ENCODE measurements at regions not wholly inside any gene's neighbourhood (a gene's known extent, or its start where the extent isn't known, plus 50 kb on each side); places are given as distances from the start of the nearest gene placed in this dataset.

DNA sequence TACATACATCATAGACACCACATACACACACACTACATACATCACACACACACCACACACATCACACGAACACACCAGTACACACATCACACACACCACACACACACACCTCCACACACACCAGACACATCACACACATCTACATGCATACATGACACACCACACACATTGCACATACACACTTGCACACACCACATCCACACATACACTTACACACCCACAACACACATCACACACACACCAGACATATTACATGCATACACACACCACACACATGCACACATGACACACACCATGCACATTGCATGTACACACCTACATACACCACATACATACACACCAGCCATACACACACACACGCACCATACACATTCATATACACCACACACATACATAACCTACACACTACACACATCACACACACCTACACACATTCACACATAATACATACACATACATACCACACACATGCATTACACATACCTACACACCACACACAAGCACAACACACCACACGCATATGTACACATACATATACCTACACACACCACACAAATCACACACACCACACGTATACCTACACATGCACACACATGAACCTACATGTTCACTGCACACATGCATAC, 156.5 kb downstream of the NDUFA10 start:
- Histone ChIP-seq H4K20me1 (ENCODE audit: control insufficient read depth, insufficient read depth) (no peaks in the 10 kb centered on the region), H3K4me1 (ENCODE audit: control insufficient read depth, insufficient read depth, low read length) (no peaks in the 10 kb centered on the region), H3K9ac (ENCODE audit: control insufficient read depth, insufficient read depth, low read length) (no peak overlapping the region), H3K4me3 (no peak overlapping the region), H3K27me3 (replicated peaks in 1 of 2; ENCODE audit: control insufficient read depth in 2 of 2, insufficient read depth in 2 of 2, low read length in 1 of 2) (no peaks in the 10 kb centered on the region), H3K36me3 (ENCODE audit: control insufficient read depth in 2 of 2, insufficient read depth in 2 of 2, low read length in 1 of 2) (no peaks in the 10 kb centered on the region), H3K4me2 (ENCODE audit: control insufficient read depth, insufficient read depth) (no peak overlapping the region), H2AFZ (ENCODE audit: control insufficient read depth, low read depth, low read length) (no peak overlapping the region), H3K79me2 (ENCODE audit: control insufficient read depth, insufficient read depth, low read length) (no peaks in the 10 kb centered on the region), H3K9me3 (replicated peaks; ENCODE audit: control insufficient read depth, insufficient read depth, low read length) (no peaks in the 10 kb centered on the region; the same call in 2 of the 3 replicates), H3K27ac (ENCODE audit: control insufficient read depth, insufficient read depth) (no peak overlapping the region)
- SMC1A ChIA-PET (ENCODE audit: uncharacterized antibody, unreplicated experiment) = no interaction called here
- in situ Hi-C loops (cut with MboI) = no loop called here
- no peak for FAIRE-seq
- RAD21 ChIA-PET (ENCODE audit: unreplicated experiment) = no interaction called here
- TF ChIP-seq MEF2A (IDR thresholded peaks at IDR 0.05; ENCODE audit: insufficient read depth, low read depth, low read length) (no peak), NFIC (IDR thresholded peaks at IDR 0.05; ENCODE audit: low read depth, low read length) (no peak), STAT3 (IDR thresholded peaks at IDR 0.05; ENCODE audit: low read depth, low read length) (no peak), POLR2AphosphoS2 (IDR thresholded peaks at IDR 0.05; ENCODE audit: low read depth, low read length) (no peak), ELK1 (IDR thresholded peaks at IDR 0.05; ENCODE audit: low read depth, low read length) (no peak), SP1 (IDR thresholded peaks at IDR 0.05; ENCODE audit: low read depth, low read length) (no peak), EZH2 (IDR thresholded peaks at IDR 0.05; ENCODE audit: borderline replicate concordance, control insufficient read depth, low read depth, low read length) (no peak), HDGF (IDR thresholded peaks at IDR 0.05) (no peak), MTA3 (IDR thresholded peaks at IDR 0.05; ENCODE audit: borderline replicate concordance, low read length) (no peak), CBX3 (IDR thresholded peaks at IDR 0.05; ENCODE audit: borderline replicate concordance, low read depth) (no peak), EGR1 (IDR thresholded peaks at IDR 0.05; ENCODE audit: borderline replicate concordance in 1 of 2, low read depth in 2 of 2, low read length in 2 of 2) (no peak), HDAC6 (IDR thresholded peaks at IDR 0.05; ENCODE audit: unreplicated experiment) (no peak), BRCA1 (IDR thresholded peaks at IDR 0.05; ENCODE audit: low read depth, low read length) (no peak), SPI1 (IDR thresholded peaks at IDR 0.05; ENCODE audit: borderline replicate concordance, insufficient read depth, low read depth, low read length) (no peak), TCF12 (IDR thresholded peaks at IDR 0.05; ENCODE audit: low read depth, low read length) (no peak), ZNF592 (IDR thresholded peaks at IDR 0.05) (no peak), JUNB (IDR thresholded peaks at IDR 0.05) (no peak), ZNF207 (IDR thresholded peaks at IDR 0.05; ENCODE audit: borderline replicate concordance) (no peak)
- POLR2A ChIA-PET = no interaction called here
- CTCF ChIA-PET = no interaction called here
- 71% methylated on average over 4 of the region's 4 CpGs for WGBS (ENCODE audit: insufficient coverage, insufficient replicate concordance, low lambda C conversion rate, missing lambda C conversion rate)
- intact Hi-C loops (cut with micrococcal nuclease; ENCODE audit: unreplicated experiment) = no loop called here
- no peak for ATAC-seq
- no TSS peak for BruUV-seq (replicated peaks)
- DNase-seq (ENCODE audit: low read depth, low spot score) = no peak

All from GM12878 (cell line).